ENCODE measurements at regions not wholly inside any gene's neighbourhood (a gene's known extent, or its start where the extent isn't known, plus 50 kb on each side); places are given as distances from the start of the nearest gene placed in this dataset.

GRCh38 chr13:48808683-48809082, 155.0 kb downstream of the CYSLTR2 start (continued):
- TF ChIP-seq CEBPB (tag; IDR thresholded peaks at IDR 0.05) (peak; percentile 69), MXI1 (IDR thresholded peaks at IDR 0.05; ENCODE audit: low read depth, low read length) (no peak), SRSF7 (optimal IDR thresholded peaks at IDR 0.05; ENCODE audit: low read depth, low read length) (no peak), ZNF143 (CRISPR knock-in tag; IDR thresholded peaks at IDR 0.05) (no peak), RBM25 (IDR thresholded peaks at IDR 0.05; ENCODE audit: low read depth, low read length, severe bottlenecking) (no peak), ZKSCAN8 (CRISPR knock-in tag; IDR thresholded peaks at IDR 0.05) (no peak), ARID1B (IDR thresholded peaks at IDR 0.05) (peak; percentile 67), E2F8 (IDR thresholded peaks at IDR 0.05; ENCODE audit: low read depth, partially characterized antibody) (no peak), SIRT6 (IDR thresholded peaks at IDR 0.05; ENCODE audit: low read depth, low read length) (no peak), PHTF2 (CRISPR knock-in tag; IDR thresholded peaks at IDR 0.05) (no peak), ETV5 (CRISPR knock-in tag; IDR thresholded peaks at IDR 0.05; ENCODE audit: low read depth) (no peak)
- TF ChIP-seq, protein P1, sequence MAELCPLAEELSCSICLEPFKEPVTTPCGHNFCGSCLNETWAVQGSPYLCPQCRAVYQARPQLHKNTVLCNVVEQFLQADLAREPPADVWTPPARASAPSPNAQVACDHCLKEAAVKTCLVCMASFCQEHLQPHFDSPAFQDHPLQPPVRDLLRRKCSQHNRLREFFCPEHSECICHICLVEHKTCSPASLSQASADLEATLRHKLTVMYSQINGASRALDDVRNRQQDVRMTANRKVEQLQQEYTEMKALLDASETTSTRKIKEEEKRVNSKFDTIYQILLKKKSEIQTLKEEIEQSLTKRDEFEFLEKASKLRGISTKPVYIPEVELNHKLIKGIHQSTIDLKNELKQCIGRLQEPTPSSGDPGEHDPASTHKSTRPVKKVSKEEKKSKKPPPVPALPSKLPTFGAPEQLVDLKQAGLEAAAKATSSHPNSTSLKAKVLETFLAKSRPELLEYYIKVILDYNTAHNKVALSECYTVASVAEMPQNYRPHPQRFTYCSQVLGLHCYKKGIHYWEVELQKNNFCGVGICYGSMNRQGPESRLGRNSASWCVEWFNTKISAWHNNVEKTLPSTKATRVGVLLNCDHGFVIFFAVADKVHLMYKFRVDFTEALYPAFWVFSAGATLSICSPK (IDR thresholded peaks at IDR 0.05; ENCODE audit: borderline replicate concordance) = no peak
- TF ChIP-seq, protein P2, sequence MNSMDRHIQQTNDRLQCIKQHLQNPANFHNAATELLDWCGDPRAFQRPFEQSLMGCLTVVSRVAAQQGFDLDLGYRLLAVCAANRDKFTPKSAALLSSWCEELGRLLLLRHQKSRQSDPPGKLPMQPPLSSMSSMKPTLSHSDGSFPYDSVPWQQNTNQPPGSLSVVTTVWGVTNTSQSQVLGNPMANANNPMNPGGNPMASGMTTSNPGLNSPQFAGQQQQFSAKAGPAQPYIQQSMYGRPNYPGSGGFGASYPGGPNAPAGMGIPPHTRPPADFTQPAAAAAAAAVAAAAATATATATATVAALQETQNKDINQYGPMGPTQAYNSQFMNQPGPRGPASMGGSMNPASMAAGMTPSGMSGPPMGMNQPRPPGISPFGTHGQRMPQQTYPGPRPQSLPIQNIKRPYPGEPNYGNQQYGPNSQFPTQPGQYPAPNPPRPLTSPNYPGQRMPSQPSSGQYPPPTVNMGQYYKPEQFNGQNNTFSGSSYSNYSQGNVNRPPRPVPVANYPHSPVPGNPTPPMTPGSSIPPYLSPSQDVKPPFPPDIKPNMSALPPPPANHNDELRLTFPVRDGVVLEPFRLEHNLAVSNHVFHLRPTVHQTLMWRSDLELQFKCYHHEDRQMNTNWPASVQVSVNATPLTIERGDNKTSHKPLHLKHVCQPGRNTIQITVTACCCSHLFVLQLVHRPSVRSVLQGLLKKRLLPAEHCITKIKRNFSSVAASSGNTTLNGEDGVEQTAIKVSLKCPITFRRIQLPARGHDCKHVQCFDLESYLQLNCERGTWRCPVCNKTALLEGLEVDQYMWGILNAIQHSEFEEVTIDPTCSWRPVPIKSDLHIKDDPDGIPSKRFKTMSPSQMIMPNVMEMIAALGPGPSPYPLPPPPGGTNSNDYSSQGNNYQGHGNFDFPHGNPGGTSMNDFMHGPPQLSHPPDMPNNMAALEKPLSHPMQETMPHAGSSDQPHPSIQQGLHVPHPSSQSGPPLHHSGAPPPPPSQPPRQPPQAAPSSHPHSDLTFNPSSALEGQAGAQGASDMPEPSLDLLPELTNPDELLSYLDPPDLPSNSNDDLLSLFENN (IDR thresholded peaks at IDR 0.05; ENCODE audit: low read depth in 2 of 2, low read length in 2 of 2) = no peak
- TF ChIP-seq, protein P3, sequence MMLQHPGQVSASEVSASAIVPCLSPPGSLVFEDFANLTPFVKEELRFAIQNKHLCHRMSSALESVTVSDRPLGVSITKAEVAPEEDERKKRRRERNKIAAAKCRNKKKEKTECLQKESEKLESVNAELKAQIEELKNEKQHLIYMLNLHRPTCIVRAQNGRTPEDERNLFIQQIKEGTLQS (IDR thresholded peaks at IDR 0.05) = peak; percentile 10; the same call in 1 of the 2 replicates
- TF ChIP-seq, protein P3 (CRISPR knock-in tag; conservative IDR thresholded peaks at IDR 0.05) = no peak

All from K562 (cell line).